HG03469 (cell line): ENCODE measurements at regions not wholly inside any gene's neighbourhood (a gene's known extent, or its start where the extent isn't known, plus 50 kb on each side); places are given as distances from the start of the nearest gene placed in this dataset.

Source experiments
- ATAC-seq: cut with Tn5 transposase; IDR thresholded peaks from one replicate; pipeline ENCODE4 v1.9.1; 2021; ENCODE audit warnings: mild to moderate bottlenecking, moderate library complexity, moderate number of reproducible peaks; ENCODE audit not compliant: unreplicated experiment

DNA sequence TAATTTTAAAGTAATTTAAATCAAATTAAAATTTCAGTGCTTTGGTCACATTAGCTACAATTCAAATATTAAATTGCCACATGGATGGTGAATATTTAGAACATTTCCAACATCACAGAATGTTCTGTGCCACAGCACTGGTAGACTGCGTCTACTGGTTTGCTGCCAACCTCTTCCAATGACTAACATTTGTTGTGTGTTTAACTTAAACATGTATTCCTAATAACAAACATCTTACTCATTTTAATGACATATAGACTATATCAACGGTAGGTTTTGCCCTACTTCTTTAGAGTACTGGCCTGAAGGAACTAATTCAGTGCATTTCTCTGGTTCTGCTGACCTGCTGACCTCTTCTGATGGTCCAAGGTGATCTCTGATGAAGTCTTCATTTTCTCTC lies 157.6 kb downstream of the DCK start:
- ATAC-seq: no peak

DNA sequence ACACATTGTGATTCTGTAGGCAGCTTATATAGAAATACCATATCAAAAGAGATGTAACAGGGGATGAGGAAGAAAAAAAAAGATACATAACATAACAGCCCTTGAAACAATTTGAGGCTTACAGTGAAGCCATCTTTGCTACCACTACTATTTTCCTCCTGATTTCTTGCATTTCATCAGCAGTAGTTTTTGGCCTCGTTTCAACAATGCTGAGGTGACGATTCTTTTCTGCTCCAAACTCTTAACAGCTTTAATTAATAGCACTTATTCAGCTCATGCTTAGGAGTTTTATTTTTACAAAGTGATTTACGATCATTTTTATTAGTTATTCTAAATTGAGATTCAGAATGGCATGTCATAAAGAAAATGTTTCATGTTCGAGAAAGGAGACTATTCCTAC lies 163.2 kb downstream of the DCK start:
- ATAC-seq: no peak

DNA sequence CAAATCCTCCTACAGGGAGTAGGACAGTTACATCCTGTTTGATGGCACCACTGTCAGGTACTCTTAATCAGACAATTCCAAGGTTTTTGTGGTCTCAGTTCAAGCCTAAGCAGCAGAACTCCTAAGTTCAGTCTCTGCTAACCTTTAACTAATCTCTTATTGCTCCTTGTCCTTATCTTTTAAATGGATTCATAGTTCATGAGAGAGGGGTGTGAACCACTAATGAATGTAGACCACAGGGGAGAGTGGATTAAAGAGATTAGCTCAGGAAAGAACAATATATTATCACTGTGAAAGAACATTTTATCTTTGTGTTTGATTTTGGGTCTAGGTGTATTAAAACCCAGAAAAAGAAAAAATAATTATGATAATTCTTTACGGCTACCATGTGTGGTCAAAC lies 168.9 kb downstream of the DCK start:
- ATAC-seq: no peak

DNA sequence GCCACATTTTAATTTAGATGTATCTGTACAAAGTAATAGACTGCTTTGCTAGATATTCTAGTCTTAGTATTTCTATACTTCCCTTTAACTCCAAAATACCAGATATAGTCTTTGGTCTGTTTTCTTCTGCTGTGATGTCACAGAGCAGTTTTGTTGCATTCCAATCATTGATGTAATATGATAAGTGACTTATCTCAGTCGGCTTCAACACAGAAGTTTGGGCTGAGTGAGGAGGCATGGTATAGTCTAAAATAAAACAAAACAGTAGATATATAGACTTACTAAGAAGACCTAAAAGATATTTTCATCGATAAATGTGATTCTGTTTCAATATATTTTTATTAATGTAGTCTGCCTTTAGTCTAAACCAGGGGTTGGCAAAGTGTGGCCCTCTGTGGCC lies 169.9 kb downstream of the DCK start:
- ATAC-seq: no peak

DNA sequence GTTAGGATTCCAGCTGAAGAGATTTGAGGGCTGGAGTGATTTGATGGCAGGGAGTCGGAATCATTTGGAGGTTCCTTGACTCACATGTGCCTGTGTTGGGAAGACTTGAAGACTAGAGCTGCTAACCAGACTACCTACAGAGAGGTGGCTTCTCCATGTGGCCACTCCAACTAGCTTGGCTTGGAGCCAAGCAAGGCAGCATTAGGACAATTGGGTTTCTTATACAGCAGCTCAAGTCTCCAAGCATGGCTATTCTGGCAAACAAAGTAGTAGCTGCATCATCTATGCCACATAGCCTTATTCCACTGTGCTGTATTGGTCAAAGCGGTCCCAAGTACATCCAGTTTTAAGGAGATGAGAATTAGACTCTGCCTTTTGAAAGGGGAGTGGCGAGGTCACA lies 171.7 kb upstream of the SLC4A4 start:
- ATAC-seq: no peak

DNA sequence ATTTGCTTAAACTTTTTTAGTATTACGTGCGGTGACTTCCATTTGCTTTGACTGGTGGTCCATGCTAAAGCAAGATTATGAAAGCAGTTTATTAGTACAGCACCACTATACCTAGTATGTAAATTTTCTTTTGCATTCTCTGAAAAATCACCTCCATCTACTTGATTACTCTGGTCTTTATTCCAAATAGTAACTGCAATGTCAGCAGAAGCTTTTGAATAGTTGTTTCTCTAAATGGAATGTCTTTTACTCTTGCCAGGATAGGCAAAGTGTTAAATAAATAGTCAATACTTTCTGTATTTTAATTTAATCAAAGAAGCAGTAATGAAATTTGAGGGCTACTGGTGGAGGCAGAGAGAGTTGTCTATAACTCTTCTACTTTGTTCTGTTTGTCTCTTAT lies 167.2 kb upstream of the SLC4A4 start:
- no peak for ATAC-seq

DNA sequence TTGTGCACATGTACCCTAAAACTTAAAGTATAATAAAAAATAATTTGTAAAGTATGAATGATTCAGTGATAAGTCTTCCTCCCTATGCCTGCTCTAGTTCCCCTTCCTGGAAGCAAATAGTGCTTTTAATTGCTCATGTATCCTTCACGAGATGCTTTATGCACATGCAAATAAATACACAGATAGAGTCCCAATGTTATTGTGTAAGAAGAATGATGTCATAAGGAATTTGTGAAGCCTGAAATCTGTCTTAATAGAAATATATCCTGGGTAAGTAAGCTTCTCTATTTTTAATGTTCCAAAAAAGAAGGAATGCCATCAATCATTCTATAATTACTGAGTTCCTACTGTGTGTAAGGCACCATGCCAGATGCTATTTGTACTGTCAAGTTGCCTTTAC lies 157.5 kb upstream of the SLC4A4 start:
- no peak for ATAC-seq

DNA sequence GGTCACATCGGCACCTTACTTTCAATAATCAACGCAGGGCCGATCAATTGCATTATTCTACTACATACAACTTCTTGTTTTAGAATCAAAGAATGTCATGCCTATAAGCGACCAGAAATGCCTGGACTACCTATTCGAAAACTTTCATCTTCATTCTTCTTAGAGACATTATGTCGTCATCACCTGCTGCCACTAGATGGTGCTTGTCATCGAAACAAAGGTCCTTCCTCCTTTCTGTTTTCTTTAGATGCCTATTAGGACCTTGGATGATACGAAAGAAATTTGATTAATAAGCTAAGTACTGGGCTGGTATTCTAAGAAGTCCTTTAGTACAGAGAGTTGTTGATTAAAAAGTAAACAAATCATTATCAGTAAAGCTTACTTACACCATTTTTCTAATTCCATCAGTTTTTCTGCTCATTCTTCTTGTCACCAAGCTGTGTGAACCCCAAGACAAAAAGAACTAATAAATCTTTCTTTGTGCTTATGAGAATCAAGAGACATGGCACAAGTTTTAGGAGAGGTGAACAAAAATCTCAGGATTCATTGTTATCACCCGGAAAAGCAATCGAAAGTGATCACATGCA lies 154.5 kb upstream of the SLC4A4 start:
- peak; percentile 75 for ATAC-seq

DNA sequence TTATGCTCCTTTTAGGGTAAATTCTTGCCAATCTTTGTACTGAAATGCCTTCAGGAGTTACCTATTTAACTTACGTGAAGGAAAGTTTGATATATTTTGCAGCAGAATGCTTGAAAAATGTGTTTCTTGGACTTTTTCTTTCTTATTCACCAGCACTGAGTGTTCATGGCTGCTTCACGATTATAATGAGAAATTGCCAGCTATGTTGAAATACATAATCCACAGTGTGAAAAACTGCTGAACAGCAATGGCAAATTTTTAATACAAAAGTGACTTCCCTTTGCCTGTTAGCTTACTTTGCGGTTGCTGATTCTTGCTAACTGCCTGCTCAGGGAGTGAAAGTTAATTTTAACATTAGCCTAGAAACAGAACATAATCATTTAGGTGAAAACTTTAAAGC lies 153.8 kb upstream of the SLC4A4 start:
- ATAC-seq: no peak

DNA sequence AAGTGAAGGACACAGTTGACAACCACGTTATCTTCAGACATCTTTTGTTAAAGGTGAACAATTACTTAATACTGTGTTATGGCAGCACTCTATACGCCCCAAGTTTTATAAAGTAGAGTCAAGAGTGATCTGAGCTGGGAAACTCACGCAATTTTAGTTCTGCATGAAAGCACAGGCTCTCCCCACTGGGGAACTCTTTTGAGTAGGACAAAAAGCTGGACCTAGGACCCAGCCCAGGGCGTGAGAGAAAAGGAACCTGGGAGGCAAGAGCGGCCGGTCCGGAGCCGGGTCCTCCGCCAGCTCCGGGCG lies 152.6 kb upstream of the SLC4A4 start:
- no peak for ATAC-seq

DNA sequence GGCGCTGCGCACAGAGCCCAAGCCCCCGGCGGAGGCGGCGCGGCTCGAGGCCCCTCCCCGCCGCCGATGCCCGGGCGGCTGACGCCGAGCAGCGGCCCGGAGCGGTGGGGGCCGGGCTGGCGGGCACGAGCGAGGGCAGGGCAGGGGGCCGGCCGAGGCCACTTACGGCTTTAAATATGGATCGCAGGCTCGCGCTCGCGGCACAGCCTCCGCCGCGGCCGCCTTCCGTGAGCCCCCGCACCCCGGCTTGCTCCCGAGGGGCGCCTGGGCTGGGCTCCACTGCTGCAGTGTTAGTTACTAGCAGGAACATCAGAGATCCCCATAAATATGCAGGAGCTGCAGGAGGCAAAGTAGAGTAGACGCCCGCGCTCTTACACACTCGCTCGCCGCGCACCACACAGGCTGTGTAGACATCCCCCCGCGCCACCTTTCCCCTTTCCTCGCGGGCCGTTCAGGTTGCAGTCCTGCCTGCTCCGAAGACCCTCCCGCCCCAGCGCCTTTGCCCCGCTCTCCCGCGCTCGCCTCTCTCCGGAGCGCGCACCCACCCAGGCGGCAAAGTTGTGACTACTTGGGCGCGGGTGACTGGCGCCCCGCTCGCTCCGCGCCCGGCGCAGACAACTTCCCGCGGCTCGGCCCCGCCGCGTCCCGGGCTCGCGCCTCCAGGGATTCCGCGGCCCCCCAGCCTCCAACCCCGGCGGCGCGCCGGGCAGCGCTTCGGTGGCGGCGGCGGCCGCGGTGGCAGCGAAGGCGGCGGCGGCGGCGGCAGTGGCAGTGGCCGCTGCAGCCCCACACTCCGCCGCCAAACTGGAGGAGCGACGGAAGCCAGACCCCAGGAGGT lies 152.0 kb upstream of the SLC4A4 start:
- no peak for ATAC-seq

DNA sequence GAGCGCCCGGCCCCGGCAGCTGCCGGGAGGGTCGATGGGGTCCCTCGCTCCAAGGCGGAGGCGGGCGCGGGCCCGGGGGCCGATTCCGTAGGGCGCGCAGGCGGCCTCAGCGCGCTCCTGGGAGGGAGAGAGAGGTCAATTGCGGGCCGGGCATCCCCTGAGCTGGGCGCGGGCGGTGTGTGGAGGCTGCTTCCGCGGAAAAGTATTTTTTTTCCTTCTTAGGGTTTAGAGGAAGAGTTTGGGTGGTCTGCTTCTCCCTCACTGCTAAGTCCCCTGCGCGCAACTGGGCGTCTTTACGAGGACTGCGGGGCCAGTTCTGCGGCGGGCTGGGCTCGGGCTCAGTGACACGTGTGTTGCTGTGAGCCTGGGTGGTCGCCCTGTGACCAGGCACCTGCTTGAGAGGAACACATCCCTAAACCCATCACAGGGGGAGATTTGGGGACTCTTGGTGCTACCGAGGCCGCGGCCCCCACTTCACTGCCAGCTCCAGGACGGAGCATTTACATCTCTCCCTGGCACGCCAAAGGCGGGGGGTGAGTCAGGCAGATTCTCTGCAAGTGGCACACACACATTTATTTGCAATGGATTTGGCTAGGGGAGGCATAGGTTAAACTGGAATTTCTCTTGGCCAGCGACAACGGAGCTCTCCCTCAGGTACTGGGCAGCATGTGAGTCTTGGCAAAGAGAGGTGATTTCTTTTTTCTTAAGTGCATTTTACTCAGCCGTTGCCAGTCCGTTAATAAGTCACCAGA lies 151.2 kb upstream of the SLC4A4 start:
- no peak for ATAC-seq

DNA sequence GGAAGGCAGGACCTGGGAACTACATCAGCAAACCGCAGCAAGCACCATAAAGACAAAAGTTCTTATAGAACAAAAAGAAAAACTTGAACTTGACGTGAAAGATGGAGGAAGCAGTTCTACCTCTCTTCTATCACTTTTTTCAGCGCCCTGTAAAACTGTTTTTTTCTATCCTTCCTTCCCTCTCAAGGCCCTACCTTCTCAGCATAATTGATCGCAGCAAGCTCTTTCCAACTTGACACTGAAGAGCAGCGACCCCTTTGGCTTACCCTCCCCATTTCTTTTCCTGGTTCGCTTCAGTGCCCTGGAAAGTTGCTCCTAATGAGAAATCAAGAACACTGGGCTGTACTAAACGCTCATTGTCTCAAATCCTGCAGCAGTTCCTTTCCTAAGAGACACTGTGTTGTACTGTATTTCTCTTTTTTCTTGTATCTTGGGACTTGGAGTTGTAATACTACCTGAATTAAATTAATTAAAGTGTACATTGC lies 150.6 kb upstream of the SLC4A4 start:
- no peak for ATAC-seq

DNA sequence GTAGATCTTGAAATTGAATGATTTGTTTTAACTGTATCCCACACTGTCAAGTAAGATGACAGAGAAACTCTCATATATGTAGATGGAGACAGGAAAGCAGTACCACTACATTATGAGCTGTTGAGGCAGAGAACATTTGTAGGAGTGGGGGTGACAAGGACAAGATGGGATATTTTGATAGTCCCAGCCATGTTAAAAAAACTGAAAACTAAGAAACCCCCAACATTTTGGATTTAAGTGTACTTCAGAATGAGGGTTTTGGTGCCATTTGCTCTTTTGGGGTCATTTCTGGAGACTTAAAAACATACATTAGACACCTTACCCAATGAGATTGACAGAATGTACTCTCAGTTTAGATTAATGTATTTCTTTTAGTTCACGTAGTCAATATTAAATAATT lies 149.9 kb upstream of the SLC4A4 start:
- ATAC-seq: no peak

DNA sequence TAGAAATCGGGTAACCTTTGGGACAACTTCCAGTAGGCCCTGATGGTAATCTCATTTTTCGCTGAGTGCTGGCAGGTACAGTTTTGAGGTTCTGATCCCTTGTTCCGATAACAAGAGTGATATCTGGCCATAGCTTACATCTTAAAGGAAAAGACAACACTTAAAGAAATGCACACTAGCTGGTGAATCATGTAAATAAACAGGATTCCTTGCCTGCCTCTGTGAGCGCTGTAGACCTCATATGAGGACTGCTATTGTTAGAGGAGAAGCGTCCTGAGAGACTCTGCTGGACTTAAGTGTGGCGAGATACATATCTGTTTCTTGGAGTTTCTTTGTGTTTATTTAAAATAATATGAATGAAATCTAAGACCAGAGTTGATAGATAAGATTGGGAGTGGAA lies 149.3 kb upstream of the SLC4A4 start:
- no peak for ATAC-seq

DNA sequence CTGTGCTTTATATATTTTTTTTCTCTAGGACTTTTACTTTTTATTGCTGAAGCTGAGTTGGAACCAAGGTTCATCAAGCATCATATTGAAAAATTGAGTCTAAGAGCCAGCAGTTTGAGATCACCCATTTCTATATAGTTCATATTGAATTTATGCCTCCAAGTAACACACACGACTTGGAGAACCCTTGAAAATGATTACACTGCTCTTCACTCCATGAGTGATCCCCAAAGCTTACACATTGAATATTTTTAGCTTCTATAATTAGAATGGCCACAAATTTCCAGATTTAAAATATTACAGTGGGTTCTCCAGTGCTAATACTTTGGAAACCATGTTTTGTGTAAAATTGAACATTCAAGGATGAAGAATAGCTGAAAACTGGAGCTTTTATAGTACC lies 144.4 kb upstream of the SLC4A4 start:
- no peak for ATAC-seq

DNA sequence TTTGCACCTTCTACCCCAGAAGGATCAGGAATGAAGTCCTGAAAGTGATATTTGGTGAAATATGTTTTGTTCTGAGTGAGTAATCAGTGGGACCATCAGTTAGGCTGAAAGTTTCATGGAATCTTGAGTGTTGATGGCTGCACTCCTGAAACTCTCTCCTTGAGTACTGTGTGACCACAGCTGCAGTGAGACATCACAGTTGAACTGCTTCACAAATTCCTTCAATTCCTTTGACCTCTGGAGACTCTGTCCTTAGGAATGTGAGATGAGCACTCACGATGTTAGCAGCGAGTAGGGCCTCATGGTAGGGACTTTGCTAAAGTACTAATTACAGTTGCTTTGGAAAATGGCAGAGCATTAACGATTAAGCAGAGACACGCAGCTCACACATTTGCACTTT lies 142.9 kb upstream of the SLC4A4 start:
- no peak for ATAC-seq

DNA sequence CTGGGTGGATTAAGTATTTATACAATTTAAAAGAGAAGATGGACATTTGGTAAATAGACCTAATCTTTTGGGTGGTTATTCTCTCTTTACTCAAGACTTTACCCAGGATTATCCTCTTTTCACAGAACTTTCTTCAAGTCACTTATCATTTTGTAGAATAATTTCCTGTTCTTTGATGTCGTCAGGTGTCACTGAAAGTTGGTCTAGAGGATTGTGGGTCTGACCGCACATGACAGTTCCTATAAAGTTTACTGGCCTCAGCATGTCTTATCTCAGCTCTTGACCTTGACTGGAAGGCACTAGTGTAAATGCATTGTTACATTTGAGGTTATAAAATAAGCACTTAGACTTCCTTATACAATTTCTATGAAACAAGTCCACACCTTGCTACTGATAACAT lies 139.9 kb upstream of the SLC4A4 start:
- ATAC-seq: no peak

DNA sequence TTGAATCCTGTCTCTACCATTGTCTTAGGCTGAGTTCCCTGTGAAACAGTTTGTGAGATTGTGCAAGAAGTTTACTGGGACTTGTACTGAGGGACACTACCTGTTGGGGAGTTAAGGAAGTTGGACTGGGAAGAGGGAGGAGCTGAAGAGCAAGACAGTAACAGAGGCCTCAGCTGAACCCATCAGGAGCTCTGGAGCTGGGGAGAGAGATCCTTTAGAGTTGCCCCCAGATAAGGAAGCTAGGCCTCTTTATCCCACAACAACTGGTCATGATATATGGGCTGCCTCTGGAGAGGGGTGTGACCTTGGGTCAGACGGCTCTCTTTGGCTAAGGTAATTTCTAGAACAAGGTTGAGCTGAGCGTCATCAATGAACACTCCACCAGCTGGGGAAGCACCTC lies 137.8 kb upstream of the SLC4A4 start:
- no peak for ATAC-seq

DNA sequence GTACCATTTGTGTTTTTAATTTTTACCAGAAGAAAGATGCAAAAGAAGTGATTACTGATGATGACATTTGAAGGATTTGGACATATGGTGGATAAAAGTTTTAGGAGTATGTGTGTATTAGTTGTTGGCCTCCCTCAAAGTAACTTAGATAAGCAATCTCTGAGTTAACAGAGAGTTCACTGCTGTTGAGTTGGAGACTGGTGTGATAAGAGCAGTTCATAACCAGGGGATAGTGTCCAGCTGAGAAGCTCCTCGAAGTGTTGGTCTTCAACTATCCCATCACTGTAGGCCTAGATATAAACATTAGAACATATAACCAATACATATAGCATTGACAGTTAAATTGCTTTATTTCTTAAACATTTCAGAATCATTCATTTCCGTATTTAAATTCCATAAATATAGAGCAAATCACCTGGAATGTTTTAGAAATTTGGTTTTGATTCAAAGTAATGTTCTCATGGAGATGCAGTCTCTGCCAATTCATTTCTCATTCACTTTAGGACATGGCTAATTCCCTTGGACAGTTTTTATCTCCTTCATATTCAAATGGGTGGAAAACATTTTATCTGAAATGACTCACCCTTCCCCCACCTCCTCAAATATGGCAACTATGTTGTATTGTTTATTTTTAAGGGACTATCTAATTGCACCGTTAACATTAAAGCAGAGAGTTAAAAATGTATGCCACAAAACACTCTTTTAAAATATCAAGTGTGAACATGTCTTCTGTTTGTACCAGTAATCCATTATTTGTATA lies 136.8 kb upstream of the SLC4A4 start:
- no peak for ATAC-seq

DNA sequence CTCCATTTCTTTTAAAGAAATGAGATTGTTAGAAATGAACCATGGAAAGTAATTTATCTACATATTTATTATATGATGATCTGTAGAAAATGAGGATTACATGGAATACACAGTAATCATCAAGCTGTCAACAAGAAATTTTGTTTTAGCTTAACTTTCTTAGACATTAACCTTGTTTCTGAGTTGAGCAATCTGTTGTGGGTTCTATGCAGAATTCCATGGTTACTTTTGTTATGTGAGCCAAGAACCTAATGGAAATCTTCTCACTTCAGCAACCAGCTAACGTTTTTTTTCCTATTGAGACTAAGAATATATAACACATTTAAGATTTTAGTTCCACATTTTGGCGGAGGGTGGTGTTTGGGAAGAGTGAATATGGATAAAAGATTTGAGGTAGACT lies 136.1 kb upstream of the SLC4A4 start:
- ATAC-seq: no peak
